ENCODE measurements at regions not wholly inside any gene's neighbourhood (a gene's known extent, or its start where the extent isn't known, plus 50 kb on each side); places are given as distances from the start of the nearest gene placed in this dataset.

DNA sequence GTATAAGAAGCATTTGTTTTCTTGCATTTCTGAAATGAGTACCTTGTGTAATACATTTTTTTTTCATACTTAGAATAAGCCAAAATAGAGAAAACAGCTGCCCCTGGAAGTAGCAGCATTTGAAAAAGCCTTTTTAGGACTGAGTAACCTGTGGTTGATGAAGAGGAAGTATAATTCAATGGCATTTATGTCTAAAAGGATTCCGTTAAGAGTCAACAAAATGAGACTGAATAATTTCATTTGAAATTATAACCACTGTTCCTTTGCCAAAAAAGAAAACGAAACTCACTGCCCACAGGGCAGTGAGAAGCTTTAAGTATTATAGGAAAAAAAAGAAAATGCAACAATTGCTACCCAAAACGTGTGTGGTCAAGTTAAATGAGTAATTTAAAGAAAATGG is 705.6 kb upstream of the PHF14 start:
- Histone ChIP-seq H3K36me3 (replicated peaks in 1 of 2; ENCODE audit: control insufficient read depth in 1 of 2, insufficient read depth in 2 of 2, low read length in 2 of 2) (no peaks in the 10 kb centered on the region), H3K4me1 (ENCODE audit: control insufficient read depth in 1 of 2, insufficient read depth in 2 of 2, low read length in 2 of 2) (no peaks in the 10 kb centered on the region), H4K20me1 (ENCODE audit: insufficient read depth, low read length) (no peaks in the 10 kb centered on the region), H2AFZ (ENCODE audit: insufficient read depth, low read depth, low read length, poor library complexity, severe bottlenecking) (no peak overlapping the region), H3K27ac (ENCODE audit: low read depth in 1 of 2, low read length in 2 of 2) (no peak overlapping the region), H3K4me2 (replicated peaks; ENCODE audit: extremely low read depth, low read length, poor library complexity, severe bottlenecking) (no peak overlapping the region), H3K9ac (ENCODE audit: insufficient read depth, low read length, poor library complexity, severe bottlenecking) (no peak overlapping the region), H3K27me3 (ENCODE audit: control insufficient read depth in 2 of 2, insufficient read depth in 2 of 2, low read length in 2 of 2) (no peaks in the 10 kb centered on the region), H3K79me2 (ENCODE audit: insufficient read depth, low read length) (no peaks in the 10 kb centered on the region), H3K9me3 (replicated peaks in 1 of 2; ENCODE audit: control insufficient read depth in 1 of 2, insufficient read depth in 1 of 2, low read length in 2 of 2) (no peaks in the 10 kb centered on the region), H3K4me3 (replicated peaks in 1 of 3; ENCODE audit: low read depth in 2 of 3, low read length in 3 of 3) (no peak overlapping the region)
- peaks cover 2 to 16% (median 9%) of the 10 kb centered on the region in 7 donors for H3K9me3 Mint-ChIP-seq
- intact Hi-C loops (cut with micrococcal nuclease) = no loop called here
- no peaks in the 10 kb centered on the region for H3K4me1 Mint-ChIP-seq
- H3K27me3 Mint-ChIP-seq (ENCODE audit: low read depth in 3 of 3) = peaks cover 0 to 1% (median 0%) of the 10 kb centered on the region in 3 donors
- DNase-seq = no peak
- no peak overlapping the region for H3K27ac Mint-ChIP-seq
- H3K36me3 Mint-ChIP-seq = no peaks in the 10 kb centered on the region
- WGBS (ENCODE audit: insufficient coverage) = 0% methylated on average over 1 of the region's 3 CpGs
- no peak overlapping the region for H3K4me3 Mint-ChIP-seq
- TF ChIP-seq, protein P1, sequence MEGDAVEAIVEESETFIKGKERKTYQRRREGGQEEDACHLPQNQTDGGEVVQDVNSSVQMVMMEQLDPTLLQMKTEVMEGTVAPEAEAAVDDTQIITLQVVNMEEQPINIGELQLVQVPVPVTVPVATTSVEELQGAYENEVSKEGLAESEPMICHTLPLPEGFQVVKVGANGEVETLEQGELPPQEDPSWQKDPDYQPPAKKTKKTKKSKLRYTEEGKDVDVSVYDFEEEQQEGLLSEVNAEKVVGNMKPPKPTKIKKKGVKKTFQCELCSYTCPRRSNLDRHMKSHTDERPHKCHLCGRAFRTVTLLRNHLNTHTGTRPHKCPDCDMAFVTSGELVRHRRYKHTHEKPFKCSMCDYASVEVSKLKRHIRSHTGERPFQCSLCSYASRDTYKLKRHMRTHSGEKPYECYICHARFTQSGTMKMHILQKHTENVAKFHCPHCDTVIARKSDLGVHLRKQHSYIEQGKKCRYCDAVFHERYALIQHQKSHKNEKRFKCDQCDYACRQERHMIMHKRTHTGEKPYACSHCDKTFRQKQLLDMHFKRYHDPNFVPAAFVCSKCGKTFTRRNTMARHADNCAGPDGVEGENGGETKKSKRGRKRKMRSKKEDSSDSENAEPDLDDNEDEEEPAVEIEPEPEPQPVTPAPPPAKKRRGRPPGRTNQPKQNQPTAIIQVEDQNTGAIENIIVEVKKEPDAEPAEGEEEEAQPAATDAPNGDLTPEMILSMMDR (IDR thresholded peaks at IDR 0.05) = no peak

DNA sequence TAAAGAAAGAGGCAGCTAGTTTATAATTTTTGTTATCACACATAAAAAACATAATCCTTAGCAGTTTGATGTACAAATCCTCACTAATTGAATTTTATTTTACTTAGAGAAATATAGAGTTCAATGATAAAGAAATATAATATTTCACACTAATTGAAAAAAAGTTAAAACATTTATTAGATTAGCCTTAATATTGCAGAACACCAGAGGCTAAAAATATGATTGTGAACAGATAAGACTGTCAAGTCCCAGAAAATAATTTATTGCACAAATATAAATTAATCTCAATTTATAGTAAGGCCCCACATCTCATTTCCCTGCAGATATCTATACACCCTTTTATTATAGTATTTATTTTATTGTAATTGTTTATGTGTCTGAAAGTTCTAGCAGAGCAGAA is 690.8 kb upstream of the PHF14 start:
- no peaks in the 10 kb centered on the region for H4K20me1 ChIP-seq (ENCODE audit: insufficient read depth, low read length)
- intact Hi-C loops (cut with micrococcal nuclease) = no loop called here

More for the DNA sequence above, 690.8 kb upstream of the PHF14 start:
- H3K4me1 Mint-ChIP-seq = no peaks in the 10 kb centered on the region
- H3K27me3 ChIP-seq (ENCODE audit: control insufficient read depth in 2 of 2, insufficient read depth in 2 of 2, low read length in 2 of 2) = no peaks in the 10 kb centered on the region
- H3K4me3 ChIP-seq (replicated peaks in 1 of 3; ENCODE audit: low read depth in 2 of 3, low read length in 3 of 3) = no peak overlapping the region
- H3K4me3 Mint-ChIP-seq = no peak overlapping the region
- no peak for DNase-seq
- H3K27ac ChIP-seq (ENCODE audit: low read depth in 1 of 2, low read length in 2 of 2) = no peak overlapping the region
- H3K9me3 ChIP-seq (replicated peaks in 1 of 2; ENCODE audit: control insufficient read depth in 1 of 2, insufficient read depth in 1 of 2, low read length in 2 of 2) = no peaks in the 10 kb centered on the region
- H3K36me3 ChIP-seq (replicated peaks in 1 of 2; ENCODE audit: control insufficient read depth in 1 of 2, insufficient read depth in 2 of 2, low read length in 2 of 2) = no peaks in the 10 kb centered on the region
- H3K9me3 Mint-ChIP-seq = peaks cover 0 to 4% (median 0%) of the 10 kb centered on the region in 7 donors
- no peak overlapping the region for H3K9ac ChIP-seq (ENCODE audit: insufficient read depth, low read length, poor library complexity, severe bottlenecking)
- no peaks in the 10 kb centered on the region for H3K36me3 Mint-ChIP-seq
- H3K4me2 ChIP-seq (replicated peaks; ENCODE audit: extremely low read depth, low read length, poor library complexity, severe bottlenecking) = no peak overlapping the region
- no peaks in the 10 kb centered on the region for H3K27me3 Mint-ChIP-seq (ENCODE audit: low read depth in 3 of 3)
- H3K79me2 ChIP-seq (ENCODE audit: insufficient read depth, low read length) = no peaks in the 10 kb centered on the region
- H2AFZ ChIP-seq (ENCODE audit: insufficient read depth, low read depth, low read length, poor library complexity, severe bottlenecking) = no peak overlapping the region
- TF ChIP-seq, protein P1 (IDR thresholded peaks at IDR 0.05) = no peak
- H3K4me1 ChIP-seq (ENCODE audit: control insufficient read depth in 1 of 2, insufficient read depth in 2 of 2, low read length in 2 of 2) = no peaks in the 10 kb centered on the region
- no peak overlapping the region for H3K27ac Mint-ChIP-seq
